ENCODE measurements at regions not wholly inside any gene's neighbourhood (a gene's known extent, or its start where the extent isn't known, plus 50 kb on each side); places are given as distances from the start of the nearest gene placed in this dataset.
A peak's percentile ranks its signal among the peaks of the same experiment; 100 is the strongest.

DNA sequence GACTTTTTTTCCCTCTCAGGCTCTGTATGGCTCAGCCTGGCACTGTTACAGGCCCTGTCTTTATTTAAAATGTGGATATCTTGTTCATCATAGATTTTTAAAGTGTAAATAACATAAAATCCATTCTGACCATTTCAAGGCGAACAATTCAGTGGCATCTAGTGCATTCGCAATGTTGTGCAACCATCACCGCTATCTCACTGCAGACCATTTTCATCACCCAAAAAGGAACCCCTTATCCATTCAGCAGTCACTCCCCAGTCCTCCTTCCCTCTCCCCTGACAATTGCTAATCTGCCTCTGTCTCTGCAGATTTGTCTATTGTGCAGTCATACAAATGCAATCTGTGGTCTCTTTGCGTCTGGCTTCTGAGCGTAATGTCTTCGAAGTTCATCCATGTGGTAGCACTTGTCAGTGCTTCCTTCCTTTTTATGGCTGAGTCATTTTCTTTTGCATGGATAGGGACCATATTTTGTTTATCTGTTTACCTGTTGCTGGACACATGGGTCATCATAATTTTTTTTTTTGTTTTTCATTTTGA, 148.8 kb upstream of the LHX5 start:
- DNase-seq: no peak

GRCh38 chr12:113619202-113619601, 147.5 kb upstream of the LHX5 start:
- no peak for DNase-seq

DNA sequence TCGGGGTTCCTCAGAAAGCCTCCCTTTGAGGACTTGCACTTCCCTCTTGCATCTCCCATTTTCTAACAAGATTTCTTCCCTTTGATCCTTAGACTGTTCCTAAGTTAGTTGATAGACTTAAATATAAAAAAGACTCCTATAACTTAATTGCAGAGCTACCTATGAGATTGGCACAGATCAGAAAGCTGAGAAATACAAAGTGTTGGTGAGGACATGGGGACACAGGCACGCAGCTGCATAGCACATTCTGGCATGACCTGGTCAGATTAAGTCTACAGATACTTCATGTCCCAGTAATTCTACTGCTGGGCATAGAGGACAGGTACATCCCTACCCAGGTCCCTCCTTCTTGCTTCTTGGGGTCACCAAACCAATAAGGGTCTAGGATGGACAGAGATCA, 141.7 kb upstream of the LHX5 start:
- no peak for DNase-seq

- peak in 1 of 56 donors; percentile 1 for DNase-seq
These were observed 141.1 kb upstream of the LHX5 start for GRCh38 chr12:113612793-113613192.

DNA sequence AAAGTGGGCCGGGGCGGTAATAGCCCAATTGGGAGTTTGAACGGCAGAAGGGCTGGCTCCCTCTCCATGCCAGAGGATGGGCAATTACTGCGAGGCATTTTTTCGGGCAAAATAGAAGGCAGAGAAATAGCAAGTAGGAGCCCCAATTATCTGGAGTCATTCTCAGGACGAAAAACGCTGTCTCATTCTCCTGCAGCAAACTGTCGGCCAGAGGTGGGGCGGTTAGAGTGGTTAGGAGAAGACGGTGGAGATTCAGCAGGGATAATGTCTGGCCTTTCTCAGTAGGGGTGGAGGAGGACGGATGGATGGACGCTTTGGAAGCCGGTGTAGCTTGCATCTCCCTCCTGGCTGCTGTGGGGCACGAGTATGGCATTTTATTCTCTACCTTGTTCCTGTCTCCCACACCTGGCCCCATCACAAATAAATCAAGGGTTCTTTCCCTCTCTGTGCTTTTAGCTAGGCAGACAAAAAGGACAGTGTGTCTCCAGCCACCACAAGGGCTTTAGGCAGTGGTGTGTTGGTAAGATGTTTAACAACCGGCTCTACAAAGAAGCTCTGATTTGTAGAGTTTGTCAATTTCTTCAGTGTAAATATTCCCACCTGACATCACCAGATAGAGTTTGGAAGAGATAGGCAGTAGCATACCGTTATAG, 140.5 kb upstream of the LHX5 start:
- no peak for DNase-seq

GRCh38 chr12:113611652-113612051, 140.0 kb upstream of the LHX5 start:
- DNase-seq: no peak

- DNase-seq: no peak
These were observed 139.0 kb upstream of the LHX5 start for GRCh38 chr12:113610698-113611097.

- DNase-seq: no peak
These were observed 138.2 kb upstream of the LHX5 start for GRCh38 chr12:113609692-113610469.

GRCh38 chr12:113604666-113605065, 133.0 kb upstream of the LHX5 start:
- DNase-seq: no peak

- no peak for DNase-seq
These were observed 130.1 kb upstream of the LHX5 start for GRCh38 chr12:113601656-113602263.

DNA sequence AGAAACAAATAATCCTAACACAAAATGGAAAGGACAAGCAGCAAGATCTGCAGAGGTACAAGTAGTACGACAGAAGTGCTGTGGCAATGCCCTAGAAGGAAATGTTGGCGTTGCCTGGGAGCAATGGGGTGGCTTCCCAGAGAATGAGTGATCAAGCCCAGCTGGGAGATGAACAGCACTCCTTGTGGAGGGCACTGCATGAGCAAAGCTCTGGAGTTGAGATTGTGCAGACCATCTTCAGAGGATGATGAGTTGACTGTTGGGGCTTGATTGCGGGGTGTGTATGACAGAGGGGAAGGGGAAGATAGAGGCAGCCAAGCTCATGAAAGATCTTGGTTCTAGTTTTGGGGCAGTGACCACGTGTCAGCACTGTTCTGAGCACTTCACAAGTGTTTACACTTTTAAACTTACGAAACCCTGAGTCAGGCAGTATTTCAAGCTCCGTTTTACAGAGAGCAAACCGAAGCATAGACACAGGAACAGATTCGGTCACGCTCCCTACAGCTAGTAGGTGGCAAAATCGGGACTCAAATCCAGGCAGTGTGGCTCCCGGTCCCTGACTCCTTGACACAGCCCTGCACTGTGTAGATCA, 127.2 kb upstream of the LHX5 start:
- DNase-seq: no peak

- DNase-seq: no peak
These were observed 123.3 kb upstream of the LHX5 start for GRCh38 chr12:113594967-113595366.

GRCh38 chr12:113591480-113591974, 119.9 kb upstream of the LHX5 start:
- DNase-seq: peak in 5 of 56 donors; percentile 1 to 42 (median 6)

- DNase-seq: no peak
These were observed 117.8 kb upstream of the LHX5 start for GRCh38 chr12:113589437-113589836.

- no peak for DNase-seq
These were observed 116.0 kb upstream of the LHX5 start for GRCh38 chr12:113587720-113588119.

- DNase-seq: no peak
These were observed 114.8 kb upstream of the LHX5 start for GRCh38 chr12:113586461-113586860.

DNA sequence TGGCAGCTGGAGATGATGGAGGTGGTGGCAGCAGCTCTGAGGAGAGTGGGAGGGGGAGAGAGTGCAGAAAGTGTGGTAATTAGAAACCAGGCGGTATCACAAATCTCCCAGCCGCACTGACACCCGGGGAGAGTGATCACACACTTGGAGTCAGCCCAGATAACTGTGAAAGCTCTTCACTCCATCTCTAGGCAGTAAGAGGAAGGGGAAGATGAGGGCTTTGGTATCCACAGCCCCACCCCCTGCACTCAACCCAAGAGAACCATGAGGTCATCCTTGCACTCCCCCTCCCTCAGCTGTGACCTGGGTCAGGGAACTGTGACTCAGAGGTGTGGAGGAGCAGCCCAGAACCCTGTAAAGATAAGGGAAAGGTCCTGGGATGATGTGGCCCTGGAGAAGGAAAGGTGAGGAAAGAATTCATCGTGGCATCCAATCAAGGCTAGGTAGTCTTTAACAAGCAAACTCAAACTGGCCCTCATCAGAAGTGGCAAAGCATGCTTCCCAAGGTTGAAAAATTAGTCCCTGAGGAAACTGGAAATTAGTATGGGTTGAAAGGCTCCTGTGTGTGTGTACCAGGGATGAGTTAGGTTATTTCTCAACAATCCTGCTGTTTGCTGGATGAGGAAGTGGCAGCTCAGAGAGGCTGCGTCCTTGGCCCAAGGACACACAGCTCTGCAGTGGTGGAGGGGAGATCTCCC, 111.0 kb upstream of the LHX5 start:
- DNase-seq: peak in 3 of 56 donors; percentile 1 to 6 (median 4)

DNA sequence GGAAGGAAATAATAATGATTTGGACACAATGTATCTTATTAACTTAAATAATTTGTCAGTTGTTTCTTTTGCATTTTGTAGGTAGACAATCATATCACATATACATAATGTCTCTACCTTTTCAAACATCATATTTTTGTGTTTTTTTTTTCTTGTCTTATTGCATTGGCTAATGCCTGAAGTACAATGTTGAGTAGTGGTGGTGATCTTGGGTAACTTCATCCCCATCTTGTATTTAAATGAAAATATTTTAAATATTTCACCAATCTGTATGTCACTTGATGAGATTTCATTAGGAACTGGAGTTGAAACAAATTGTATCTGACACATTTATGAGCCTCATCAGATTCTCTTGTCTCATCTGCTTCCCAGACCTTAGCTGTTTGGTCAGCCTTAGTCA, 109.7 kb upstream of the LHX5 start:
- no peak for DNase-seq

- no peak for DNase-seq
These were observed 108.8 kb upstream of the LHX5 start for GRCh38 chr12:113580437-113580836.

DNA sequence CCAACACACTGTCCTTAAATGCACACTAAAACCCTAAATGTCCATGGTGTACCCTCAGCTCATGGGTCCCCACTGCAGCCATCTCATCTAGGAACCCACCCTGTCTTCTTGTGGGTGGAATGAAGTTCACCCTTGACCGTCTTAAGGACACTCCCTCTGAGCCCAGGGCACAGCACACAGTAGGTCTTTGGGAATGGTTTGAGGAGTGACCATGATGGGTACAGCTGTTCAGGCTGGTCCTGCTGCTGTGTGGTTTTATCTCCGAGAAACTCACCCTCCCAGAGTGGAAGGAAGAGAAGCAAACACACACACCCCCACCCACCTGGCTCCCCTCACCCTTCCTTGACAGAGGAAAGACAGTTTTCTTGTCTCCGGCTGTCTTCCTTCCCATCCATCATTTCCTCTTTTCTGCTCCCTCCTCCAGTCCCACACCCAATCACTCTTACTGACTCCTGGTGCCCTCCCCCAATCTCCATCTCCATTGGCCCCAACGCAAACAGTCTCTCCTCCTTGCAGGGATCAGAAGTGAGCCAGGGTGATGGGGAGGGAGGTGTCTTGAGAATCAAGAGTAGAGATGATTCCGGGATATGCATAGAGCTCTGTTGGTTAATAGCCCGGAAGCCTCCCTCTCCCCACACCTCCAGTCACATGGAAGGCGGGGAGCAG, 105.9 kb upstream of the LHX5 start:
- DNase-seq: no peak

DNA sequence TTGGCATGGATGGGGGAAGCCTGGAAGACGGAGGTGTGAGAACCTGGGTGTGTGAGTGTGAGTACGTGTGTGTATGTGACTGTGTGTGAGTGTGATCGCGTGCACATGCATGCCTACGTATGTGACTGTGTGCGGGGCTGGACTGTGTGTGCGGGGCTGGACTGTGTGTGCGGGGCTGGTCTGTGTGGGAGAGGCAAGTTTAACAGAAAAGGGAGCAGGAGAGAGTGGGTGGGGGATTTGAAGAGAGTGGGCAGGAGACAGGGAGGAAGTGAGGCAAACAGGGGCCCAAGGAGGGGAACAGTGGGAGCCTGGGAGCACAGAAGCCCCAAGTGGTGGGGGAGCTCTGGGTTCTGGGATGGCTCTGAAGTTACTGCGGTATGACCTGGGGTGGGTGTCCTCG, 103.7 kb upstream of the LHX5 start:
- DNase-seq: no peak
